Kidney capillary endothelial cell (primary cell): ENCODE measurements at regions not wholly inside any gene's neighbourhood (a gene's known extent, or its start where the extent isn't known, plus 50 kb on each side); places are given as distances from the start of the nearest gene placed in this dataset.
A peak's percentile ranks its signal among the peaks of the same experiment; 100 is the strongest.
"Not testable (repeated sequence)": the region's sequence is repeated elsewhere in the genome, so short reads cannot be mapped to it uniquely, and the experiment has no call there.

ENCODE experiments used
- DNase-seq: peaks from one replicate; pipeline ENCODE4 v3.0.0-alpha.2; 2018; ENCODE audit warnings: low spot score

GRCh38 chr4:147102596-147102995, 156.9 kb upstream of the TTC29 start:
- DNase-seq: no peak

GRCh38 chr4:147103403-147103946, 157.8 kb upstream of the TTC29 start:
- peak; percentile 32 for DNase-seq

DNA sequence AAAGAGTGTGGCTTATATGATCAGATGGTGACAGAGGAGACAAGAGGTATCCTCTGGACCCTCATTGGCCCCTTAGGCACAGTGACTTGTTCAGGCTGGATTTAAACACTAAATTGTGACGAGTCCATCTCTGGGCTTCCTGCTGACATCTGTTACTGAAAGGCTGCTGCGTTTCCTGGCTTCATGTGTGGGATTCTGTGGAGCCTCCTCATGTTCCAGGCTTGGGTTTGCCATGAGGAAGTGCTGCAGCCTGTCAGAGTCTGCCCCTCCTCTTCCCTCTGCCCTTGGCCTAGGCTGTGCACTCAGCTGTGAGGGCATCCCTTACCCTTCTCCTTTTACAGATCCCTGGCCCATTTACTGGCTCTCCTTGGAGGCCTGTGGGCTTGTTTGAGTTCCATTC, 159.1 kb upstream of the TTC29 start:
- DNase-seq: no peak

GRCh38 chr4:147108409-147108808, 162.7 kb upstream of the TTC29 start:
- DNase-seq: no peak

- DNase-seq: no peak
These were observed 164.1 kb upstream of the TTC29 start for GRCh38 chr4:147109800-147110199.

- no peak for DNase-seq
These were observed 165.1 kb upstream of the TTC29 start for GRCh38 chr4:147110473-147111367.

DNA sequence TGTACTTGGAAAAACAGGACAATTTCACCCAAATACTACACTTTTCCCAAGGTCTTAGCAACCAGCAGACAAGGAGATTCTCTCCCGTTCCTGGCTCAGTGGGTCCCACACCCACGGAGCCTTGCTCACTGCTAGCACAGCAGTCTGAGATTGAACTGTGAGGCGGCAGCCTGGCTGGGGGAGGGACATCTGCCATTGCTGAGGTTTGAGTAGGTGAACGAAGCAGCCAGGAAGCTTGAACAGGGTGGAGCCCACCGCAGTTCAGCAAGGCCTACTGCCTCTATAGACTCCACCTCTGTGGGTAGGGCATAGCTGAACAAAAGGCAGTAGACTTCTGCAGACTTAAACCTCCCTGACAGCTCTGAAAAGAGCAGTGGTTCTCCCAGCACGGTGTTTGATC, 166.5 kb upstream of the TTC29 start:
- DNase-seq: not testable (repeated sequence)

- no peak for DNase-seq
These were observed 171.8 kb upstream of the TTC29 start for GRCh38 chr4:147117431-147117830.

DNA sequence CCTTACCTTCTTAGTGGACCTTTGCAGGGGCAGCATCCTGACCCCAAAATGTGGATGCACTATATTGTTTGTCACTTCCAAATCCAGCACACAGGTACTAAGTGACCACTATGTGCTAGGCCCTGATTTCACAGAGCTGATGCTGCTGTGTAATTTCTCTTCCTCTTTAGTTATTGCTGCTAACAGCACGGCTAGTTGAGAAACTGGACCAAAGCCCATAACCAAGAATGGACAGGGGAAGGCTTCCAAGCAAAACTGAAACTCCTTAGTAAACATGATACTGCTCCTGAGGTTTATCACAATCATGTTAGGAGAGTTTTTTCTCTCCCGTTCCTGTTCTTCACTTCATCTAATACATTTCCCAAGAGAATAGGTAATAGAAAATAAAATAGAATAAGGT, 172.9 kb upstream of the TTC29 start:
- DNase-seq: no peak

- DNase-seq: no peak
These were observed 177.0 kb upstream of the TTC29 start for GRCh38 chr4:147122685-147123084.

- DNase-seq: no peak
These were observed 177.5 kb upstream of the TTC29 start for GRCh38 chr4:147123146-147123545.

DNA sequence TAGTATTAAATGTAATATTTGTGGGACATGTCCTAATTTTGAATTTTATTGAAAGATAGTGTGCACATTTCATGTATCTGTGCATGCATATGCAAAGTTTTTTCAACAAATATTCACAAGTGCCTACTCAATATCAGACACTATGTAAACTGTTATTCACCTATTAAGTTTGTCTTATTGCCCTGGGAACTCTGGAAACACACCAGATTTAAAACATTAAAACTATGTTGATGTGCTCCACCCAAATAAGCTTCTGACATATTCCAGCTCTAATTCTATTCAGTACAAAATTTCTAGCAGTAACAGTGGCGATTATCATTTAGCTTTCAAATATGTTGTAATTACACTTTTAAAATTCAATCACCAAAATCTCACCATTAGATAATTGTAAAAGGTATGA, 183.1 kb upstream of the TTC29 start:
- DNase-seq: no peak

DNA sequence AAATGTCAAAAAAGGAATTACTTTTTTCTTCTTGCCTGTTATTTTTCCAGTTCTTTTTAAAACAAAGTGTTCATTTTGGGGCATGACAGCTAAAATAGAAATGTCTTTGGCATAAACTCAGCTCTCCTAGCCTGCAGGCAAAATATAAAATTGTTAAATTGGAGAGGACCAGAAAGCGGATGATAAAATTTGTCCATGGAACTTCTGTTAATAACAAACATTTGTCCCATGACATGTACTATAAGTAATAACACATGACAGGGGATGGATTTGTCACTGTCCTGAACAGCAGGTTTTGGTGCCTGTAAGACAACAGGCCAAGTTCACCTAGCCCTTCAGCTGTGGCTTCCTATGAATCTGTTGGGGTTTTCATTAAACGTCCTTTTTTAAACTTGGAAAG, 184.0 kb upstream of the TTC29 start:
- DNase-seq: no peak

- no peak for DNase-seq
These were observed 189.0 kb upstream of the TTC29 start for GRCh38 chr4:147134536-147135210.

DNA sequence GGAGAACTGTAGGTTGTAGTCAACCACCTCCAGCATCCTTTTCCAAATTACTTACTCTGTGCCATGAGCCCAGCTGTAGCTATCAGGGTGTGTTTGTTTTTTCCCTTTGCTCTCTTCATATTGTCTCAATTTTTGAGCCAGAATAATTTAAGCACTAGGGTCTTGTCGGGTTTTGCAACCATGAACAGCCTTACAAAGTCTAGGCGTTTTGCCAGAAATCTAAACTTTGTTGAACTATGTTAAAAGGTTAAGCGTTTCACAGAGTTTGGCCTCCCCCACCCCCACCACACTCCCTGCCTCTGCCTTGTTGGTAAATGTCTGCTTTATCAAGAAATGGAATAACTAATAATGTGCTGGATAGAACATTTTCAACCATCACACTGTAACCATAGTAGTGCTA, 190.6 kb upstream of the TTC29 start:
- no peak for DNase-seq

- DNase-seq: no peak
These were observed 191.1 kb upstream of the TTC29 start for GRCh38 chr4:147136751-147137150.

- no peak for DNase-seq
These were observed 191.6 kb upstream of the TTC29 start for GRCh38 chr4:147137280-147137679.

DNA sequence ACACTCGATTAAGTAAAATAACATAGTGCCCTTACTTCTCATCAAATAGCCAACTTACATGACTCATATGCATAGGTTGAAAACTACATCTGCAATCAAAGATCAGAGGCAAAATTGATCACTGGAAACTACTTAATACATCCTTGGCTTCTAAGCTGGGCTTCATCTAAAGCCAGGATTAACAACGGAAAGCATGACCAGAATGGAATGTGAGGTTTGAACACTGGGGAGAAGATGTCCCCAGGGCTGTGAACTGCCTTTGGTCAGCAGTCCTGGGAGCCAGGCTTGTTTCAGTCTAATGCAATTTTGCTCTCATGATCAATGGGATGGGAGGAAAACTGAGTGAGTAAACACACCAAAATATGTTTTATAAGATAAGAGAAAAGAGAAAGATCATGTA, 192.5 kb upstream of the TTC29 start:
- DNase-seq: no peak

DNA sequence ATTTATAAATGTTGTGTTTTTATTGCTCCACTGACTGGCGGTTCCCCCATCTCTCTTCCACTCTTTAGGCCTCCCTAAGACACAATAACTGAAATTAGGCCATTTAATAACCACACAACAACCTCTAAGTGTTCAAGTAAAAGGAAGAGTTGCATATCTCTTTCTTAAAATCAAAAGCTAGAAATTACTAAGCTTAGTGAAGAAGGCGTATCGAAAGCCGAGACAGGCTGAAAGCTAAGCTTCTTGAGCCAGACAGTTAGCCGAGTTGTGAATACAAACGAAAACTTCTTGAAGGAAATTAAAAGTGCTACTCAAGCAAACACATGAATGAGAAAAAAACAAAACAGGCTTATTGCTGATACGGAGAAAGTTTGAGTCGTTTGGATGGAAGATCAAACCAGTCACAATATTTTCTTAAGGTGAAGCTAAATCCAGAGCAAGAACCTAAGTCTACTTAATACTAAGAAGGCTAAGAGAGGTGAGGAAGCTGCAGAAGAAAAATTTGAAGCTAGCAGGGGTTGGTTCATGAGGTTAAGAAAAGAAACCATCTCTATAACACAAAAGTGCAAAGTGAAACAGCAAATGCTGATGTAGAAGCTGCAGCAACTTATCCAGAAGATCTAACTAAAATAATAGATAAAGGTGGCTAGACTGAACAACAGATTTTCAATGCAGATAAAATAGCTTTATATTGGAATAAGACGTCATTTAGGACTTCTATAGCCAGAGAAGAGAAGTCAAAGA, 194.0 kb upstream of the TTC29 start:
- no peak for DNase-seq

GRCh38 chr4:147151763-147152162, 206.1 kb upstream of the TTC29 start:
- no peak for DNase-seq

- DNase-seq: peak; percentile 27
These were observed 212.4 kb upstream of the TTC29 start for GRCh38 chr4:147157860-147158701.
